C4-2B (cell line): ENCODE measurements at regions not wholly inside any gene's neighbourhood (a gene's known extent, or its start where the extent isn't known, plus 50 kb on each side); places are given as distances from the start of the nearest gene placed in this dataset.

ENCODE experiments used
- ZFX ChIP-seq: fragments of 450-650 bp; IDR thresholded peaks from 2 replicates; pipeline ENCODE4 v1.6.1; 2017
- TF ChIP-seq, protein P1 (sequence below): fragments of 450-650 bp; conservative IDR thresholded peaks from 2 replicates; pipeline ENCODE4 v1.5.1; 2017; ENCODE audit warnings: mild to moderate bottlenecking

DNA sequence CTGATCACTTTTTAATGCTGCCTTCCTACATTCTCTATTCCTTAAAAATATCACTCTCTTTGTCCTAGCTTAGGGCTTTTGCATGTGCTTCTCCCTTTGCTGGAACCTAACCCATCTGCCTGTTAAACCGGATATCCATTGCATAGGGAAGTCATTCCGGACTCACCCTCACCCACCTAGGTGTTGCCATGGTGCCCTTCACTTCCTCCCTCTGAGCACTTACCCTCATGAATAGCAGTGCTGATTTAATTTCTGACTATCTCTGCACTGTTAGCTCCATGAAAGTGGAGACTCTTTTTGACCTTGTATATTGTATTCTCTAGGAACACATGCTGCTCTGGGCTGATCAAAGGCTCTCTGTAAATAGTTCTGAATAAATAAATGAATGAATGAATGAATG lies 401.9 kb downstream of the PCDH20 start:
- TF ChIP-seq, protein P1, sequence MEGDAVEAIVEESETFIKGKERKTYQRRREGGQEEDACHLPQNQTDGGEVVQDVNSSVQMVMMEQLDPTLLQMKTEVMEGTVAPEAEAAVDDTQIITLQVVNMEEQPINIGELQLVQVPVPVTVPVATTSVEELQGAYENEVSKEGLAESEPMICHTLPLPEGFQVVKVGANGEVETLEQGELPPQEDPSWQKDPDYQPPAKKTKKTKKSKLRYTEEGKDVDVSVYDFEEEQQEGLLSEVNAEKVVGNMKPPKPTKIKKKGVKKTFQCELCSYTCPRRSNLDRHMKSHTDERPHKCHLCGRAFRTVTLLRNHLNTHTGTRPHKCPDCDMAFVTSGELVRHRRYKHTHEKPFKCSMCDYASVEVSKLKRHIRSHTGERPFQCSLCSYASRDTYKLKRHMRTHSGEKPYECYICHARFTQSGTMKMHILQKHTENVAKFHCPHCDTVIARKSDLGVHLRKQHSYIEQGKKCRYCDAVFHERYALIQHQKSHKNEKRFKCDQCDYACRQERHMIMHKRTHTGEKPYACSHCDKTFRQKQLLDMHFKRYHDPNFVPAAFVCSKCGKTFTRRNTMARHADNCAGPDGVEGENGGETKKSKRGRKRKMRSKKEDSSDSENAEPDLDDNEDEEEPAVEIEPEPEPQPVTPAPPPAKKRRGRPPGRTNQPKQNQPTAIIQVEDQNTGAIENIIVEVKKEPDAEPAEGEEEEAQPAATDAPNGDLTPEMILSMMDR = no peak
- no peak for TF ChIP-seq ZFX
